T-helper 2 cell treated with Interferon-gamma antibody and Interleukin-4, amounts not matched to agents 5 μg/mL and 100 μg/mL, for 36 hours (primary cell): ENCODE measurements at regions not wholly inside any gene's neighbourhood (a gene's known extent, or its start where the extent isn't known, plus 50 kb on each side); places are given as distances from the start of the nearest gene placed in this dataset.

Experiments used
- DNase-seq: peaks from one replicate; pipeline ENCODE4 v3.0.0; 2021; ENCODE audit warnings: low spot score
- H3K27ac Mint-ChIP-seq: one replicate; pipeline ENCODE4 v1.8.0; 2021; ENCODE audit warnings: mild to moderate bottlenecking, mixed read lengths
- H3K27me3 Mint-ChIP-seq: one replicate; pipeline ENCODE4 v1.8.0; 2021; ENCODE audit warnings: low read depth, mixed read lengths
- H3K36me3 Mint-ChIP-seq: one replicate; pipeline ENCODE4 v1.8.0; 2021; ENCODE audit warnings: low read depth, mixed read lengths
- H3K4me1 Mint-ChIP-seq: one replicate; pipeline ENCODE4 v1.8.0; 2021; ENCODE audit warnings: low read depth, mixed read lengths
- H3K4me3 Mint-ChIP-seq: one replicate; pipeline ENCODE4 v1.8.0; 2022; ENCODE audit warnings: mild to moderate bottlenecking, moderate library complexity, mixed read lengths
- H3K9me3 Mint-ChIP-seq: one replicate; pipeline ENCODE4 v1.8.0; 2021; ENCODE audit warnings: mixed read lengths

DNA sequence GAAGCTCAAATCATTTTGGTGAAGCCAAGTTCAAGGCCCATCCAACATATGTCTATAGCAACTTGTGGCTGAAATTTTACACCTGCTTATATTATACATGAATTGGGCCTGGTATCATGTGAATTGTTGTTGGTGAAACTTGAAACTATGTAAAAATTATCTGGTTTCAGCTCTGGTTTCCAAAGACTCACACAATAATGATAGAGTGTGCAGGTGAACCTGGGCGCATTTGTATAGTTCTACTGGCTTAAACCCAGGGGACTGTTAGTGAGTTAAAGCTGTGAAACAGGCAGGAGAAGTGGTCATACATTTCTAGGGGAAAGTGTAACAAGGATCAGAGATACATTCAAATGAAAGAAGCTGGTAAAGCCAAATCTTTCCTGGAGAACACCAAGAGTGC, 627.3 kb downstream of the METTL15 start:
- H3K9me3 Mint-ChIP-seq = peaks cover 13% of the 10 kb centered on the region
- H3K4me3 Mint-ChIP-seq = no peak overlapping the region
- no peaks in the 10 kb centered on the region for H3K4me1 Mint-ChIP-seq
- DNase-seq = no peak
- no peaks in the 10 kb centered on the region for H3K36me3 Mint-ChIP-seq
- H3K27ac Mint-ChIP-seq = no peak overlapping the region
- H3K27me3 Mint-ChIP-seq = no peaks in the 10 kb centered on the region

DNA sequence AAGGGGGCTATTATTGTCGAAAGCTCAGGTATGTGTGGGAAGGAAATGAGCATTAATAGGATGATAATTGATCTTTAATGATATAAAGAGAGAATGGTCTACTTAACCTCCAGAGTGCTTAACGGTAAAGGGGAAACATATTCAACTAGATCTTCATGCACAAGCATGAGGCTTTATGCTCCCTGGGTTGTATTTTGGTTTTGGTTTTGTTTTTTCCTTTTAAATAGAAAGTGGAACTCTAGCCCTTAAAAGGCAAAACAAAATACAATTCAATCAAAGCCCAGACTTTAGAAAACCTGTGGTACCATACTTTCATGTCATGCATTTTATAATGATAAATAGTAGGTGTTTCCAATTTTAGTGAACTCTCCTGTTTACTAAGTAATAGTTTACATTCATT, 622.7 kb downstream of the METTL15 start:
- no peaks in the 10 kb centered on the region for H3K4me1 Mint-ChIP-seq

DNA sequence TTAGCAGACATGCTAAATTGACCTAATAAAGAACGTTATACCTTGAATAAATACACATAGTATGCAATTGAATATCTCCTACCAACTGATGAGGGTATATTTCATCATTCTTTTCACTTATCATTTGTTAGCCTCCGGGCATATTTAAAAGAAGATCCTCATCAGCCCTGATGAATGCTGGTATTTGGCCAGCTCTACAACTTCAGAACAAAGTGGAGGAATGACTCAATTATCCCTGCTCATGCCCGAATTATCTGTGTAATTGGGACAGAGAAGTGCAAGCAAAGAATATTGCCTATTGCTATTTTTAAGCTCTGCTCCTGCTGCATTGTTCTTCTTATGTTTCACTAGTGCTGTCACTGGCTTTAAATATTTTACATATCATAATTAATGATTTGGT, 622.1 kb downstream of the METTL15 start:
- Mint-ChIP-seq H3K4me1 (no peaks in the 10 kb centered on the region), H3K9me3 (peaks cover 28% of the 10 kb centered on the region), H3K27me3 (no peaks in the 10 kb centered on the region), H3K27ac (no peak overlapping the region), H3K4me3 (no peak overlapping the region), H3K36me3 (no peaks in the 10 kb centered on the region)
- no peak for DNase-seq

More for the DNA sequence above, 622.7 kb downstream of the METTL15 start:
- Mint-ChIP-seq H3K27me3 (no peaks in the 10 kb centered on the region), H3K27ac (no peak overlapping the region), H3K4me3 (no peak overlapping the region), H3K36me3 (no peaks in the 10 kb centered on the region), H3K9me3 (peaks cover 28% of the 10 kb centered on the region)
- DNase-seq = no peak

DNA sequence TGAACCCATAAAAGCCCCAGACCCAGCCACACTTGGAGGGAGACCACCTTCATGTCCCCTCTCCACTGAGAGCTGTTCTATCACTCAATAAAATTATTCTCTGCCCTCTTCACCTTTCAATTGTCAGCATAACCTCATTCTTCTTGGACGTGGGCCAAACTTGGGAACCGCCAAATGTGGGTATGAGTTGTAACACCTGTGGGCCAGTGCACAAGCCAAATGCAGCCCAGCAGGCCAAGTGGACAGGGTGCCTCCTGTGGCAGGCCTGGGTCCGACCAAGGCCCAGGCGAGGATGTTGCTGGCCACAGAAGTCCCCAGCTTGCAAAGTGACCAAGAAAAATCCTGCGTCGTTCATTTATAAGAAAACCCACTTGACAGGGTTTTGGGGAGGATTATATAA, 621.2 kb downstream of the METTL15 start:
- H3K27me3 Mint-ChIP-seq = no peaks in the 10 kb centered on the region
- no peak overlapping the region for H3K4me3 Mint-ChIP-seq
- H3K27ac Mint-ChIP-seq = no peak overlapping the region
- H3K36me3 Mint-ChIP-seq = no peaks in the 10 kb centered on the region
- peaks cover 25% of the 10 kb centered on the region for H3K9me3 Mint-ChIP-seq
- H3K4me1 Mint-ChIP-seq = no peaks in the 10 kb centered on the region
- no peak for DNase-seq

DNA sequence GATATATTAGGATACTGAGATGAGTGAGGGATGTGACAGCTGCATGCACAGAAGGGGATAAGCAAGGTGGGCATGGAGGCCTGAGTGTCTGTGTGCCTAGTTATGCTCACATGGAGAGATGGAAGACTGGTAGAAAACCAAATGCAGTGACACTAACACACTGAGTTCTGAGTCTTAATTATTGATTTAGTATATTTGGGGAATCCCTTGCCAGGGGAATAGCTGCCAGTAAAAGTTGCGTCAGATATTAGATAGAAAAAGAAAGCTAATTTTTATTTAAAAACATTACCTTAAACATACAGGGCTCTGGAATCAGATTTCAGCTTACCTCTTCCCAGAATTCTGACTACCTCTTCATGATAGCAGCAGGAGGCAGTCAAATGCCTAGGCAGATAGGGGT, 620.5 kb downstream of the METTL15 start:
- Mint-ChIP-seq H3K27me3 (no peaks in the 10 kb centered on the region), H3K9me3 (peaks cover 21% of the 10 kb centered on the region), H3K4me1 (no peaks in the 10 kb centered on the region), H3K27ac (no peak overlapping the region), H3K4me3 (no peak overlapping the region), H3K36me3 (no peaks in the 10 kb centered on the region)
- DNase-seq = no peak

DNA sequence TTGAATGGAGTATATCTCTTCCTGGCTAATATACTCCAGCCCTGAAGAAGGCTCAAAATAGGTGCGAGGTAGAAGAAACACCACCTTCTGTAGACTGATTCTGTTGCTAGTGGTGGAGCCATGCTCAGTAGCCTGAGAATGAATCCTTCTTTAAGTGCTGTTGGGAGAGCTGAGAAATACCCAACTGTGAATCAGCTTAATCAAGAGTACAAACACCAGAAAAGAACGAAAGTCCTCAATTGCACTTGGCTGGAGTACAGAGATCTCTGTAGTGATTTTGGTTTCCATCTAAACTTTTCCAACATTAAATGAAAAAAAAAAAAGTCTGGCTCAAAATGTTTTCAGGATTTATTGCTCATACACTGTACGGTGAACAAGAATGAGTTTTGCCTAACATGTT, 619.1 kb downstream of the METTL15 start:
- H3K4me3 Mint-ChIP-seq = no peak overlapping the region
- no peak for DNase-seq
- no peaks in the 10 kb centered on the region for H3K4me1 Mint-ChIP-seq
- peaks cover 15% of the 10 kb centered on the region for H3K9me3 Mint-ChIP-seq
- no peak overlapping the region for H3K27ac Mint-ChIP-seq
- no peaks in the 10 kb centered on the region for H3K36me3 Mint-ChIP-seq
- no peaks in the 10 kb centered on the region for H3K27me3 Mint-ChIP-seq

DNA sequence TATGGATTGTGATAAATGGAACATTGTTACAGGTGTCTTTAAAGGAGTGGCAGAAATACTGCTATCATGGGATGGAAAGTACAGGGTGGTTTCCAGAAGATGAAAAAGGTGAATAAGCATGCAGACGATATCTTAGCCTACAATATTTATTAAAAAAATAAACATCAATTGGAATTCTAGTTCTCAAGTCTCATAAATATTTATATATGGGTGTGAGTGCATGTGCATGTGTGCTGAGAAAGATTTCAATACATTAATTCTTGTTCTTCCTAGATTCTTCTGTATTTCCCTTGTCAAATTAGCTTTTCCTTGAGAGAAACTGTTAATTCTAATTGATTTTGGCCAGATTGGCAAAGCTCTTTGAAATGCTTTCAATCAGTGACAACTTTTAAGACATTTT, 618.2 kb downstream of the METTL15 start:
- H3K36me3 Mint-ChIP-seq = no peaks in the 10 kb centered on the region
- H3K27ac Mint-ChIP-seq = no peak overlapping the region
- no peak overlapping the region for H3K4me3 Mint-ChIP-seq
- no peaks in the 10 kb centered on the region for H3K27me3 Mint-ChIP-seq
- peaks cover 15% of the 10 kb centered on the region for H3K9me3 Mint-ChIP-seq
- DNase-seq = no peak
- no peaks in the 10 kb centered on the region for H3K4me1 Mint-ChIP-seq

DNA sequence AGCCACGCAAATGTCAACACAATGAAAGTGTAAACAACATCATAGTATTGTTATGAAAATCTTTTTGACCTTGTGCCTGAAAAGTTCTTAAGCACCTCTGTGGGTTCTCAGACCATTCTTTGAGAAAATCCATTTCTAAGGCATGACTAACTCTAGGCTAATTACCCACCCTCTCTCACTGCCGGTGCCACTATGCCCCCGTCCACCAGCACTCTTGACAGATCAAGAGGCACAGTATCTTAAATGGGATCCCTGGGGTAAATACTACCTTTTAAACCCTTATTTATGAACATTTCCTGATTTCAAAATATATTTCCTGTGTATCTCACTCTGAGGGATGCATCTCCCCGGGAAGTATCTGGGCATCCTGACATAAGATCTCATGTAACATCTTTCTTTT, 607.5 kb downstream of the METTL15 start:
- no peaks in the 10 kb centered on the region for H3K4me1 Mint-ChIP-seq
- no peaks in the 10 kb centered on the region for H3K27me3 Mint-ChIP-seq
- H3K27ac Mint-ChIP-seq = no peak overlapping the region
- no peak overlapping the region for H3K4me3 Mint-ChIP-seq
- no peak for DNase-seq
- H3K36me3 Mint-ChIP-seq = no peaks in the 10 kb centered on the region
- no peaks in the 10 kb centered on the region for H3K9me3 Mint-ChIP-seq

DNA sequence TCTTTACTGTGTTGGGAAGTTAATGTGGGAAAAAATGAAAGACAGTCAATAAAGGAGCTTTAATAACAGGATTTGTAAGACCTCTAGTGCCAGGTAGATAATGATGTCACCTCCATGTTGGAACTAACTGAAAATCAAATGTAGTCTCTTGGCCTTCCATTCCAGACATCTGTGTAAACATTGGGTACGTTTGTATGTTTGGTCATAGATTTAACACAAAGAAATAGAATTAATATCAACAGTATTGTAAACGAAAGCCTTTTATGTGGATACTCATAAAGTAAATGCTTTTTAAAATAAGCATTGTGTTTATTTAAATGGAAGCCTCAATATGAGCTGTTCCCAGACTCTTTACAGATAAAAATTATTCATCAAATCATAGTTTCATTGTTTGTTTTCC, 605.7 kb downstream of the METTL15 start:
- Mint-ChIP-seq H3K27ac (no peak overlapping the region), H3K36me3 (no peaks in the 10 kb centered on the region), H3K9me3 (no peaks in the 10 kb centered on the region), H3K4me3 (no peak overlapping the region), H3K27me3 (no peaks in the 10 kb centered on the region), H3K4me1 (no peaks in the 10 kb centered on the region)
- no peak for DNase-seq

DNA sequence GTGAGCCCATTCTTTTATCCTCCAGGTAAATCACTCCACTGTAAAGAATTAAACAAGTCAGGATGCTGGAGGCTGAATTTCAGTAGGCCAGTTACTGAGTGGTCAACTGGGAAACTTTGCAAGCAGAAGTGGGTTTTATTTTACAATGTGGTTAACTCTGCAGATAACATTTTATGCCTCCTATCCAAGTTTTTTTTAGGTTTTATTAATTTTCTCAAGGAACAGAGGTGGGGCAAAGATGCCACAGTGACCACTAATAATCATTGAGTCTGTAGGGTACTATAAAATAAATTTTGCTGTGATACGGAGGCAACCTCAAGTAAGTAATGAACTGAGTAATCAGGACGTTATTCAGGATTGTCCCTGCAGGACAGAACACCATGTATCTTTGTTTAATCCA, 599.9 kb downstream of the METTL15 start:
- Mint-ChIP-seq H3K9me3 (peaks cover 3% of the 10 kb centered on the region), H3K4me3 (no peak overlapping the region), H3K36me3 (no peaks in the 10 kb centered on the region), H3K4me1 (no peaks in the 10 kb centered on the region), H3K27ac (no peak overlapping the region), H3K27me3 (no peaks in the 10 kb centered on the region)
- DNase-seq = no peak

DNA sequence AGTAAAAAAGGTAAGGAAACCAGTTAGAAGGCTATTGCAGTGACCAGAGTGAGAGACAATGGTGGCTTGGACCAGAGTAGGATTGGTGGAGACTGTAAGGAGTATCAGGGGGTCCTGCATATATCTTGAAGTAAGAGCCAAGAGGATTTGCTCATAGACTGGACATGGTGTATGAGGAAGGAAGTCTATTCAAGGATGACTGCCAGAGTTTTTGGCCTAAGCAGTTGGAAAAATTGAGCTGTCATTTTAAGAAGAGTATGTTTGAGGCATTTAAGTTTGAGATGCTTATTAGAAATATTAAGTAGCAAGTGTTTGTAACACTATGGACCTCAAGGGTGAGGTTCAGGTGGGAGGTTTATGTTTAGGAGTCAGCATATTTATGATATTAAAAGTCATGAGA, 596.6 kb downstream of the METTL15 start:
- Mint-ChIP-seq H3K4me1 (no peaks in the 10 kb centered on the region), H3K27ac (no peak overlapping the region), H3K27me3 (no peaks in the 10 kb centered on the region), H3K9me3 (peaks cover 3% of the 10 kb centered on the region), H3K36me3 (no peaks in the 10 kb centered on the region), H3K4me3 (no peak overlapping the region)
- no peak for DNase-seq

DNA sequence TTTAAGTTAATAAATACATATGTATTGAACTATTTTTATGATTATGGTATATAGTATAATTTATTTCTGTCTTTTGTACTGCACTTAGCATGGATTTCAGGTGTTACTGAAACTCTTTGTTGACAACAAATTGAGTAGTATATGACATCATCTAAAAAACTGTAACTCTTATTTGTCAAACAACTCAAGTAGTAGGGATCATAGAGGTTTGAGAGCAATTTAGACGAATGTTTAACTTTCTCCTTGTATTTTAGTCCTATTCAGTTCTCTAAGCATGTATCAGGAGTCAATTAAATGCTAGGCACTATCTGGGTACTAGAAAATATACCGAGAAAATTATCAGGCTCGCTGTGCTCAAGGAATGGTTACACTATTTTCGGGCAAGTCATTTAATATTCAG, 595.2 kb downstream of the METTL15 start:
- no peaks in the 10 kb centered on the region for H3K27me3 Mint-ChIP-seq
- no peak overlapping the region for H3K4me3 Mint-ChIP-seq
- H3K4me1 Mint-ChIP-seq = no peaks in the 10 kb centered on the region
- no peaks in the 10 kb centered on the region for H3K36me3 Mint-ChIP-seq
- peaks cover 3% of the 10 kb centered on the region for H3K9me3 Mint-ChIP-seq
- no peak overlapping the region for H3K27ac Mint-ChIP-seq
- no peak for DNase-seq

DNA sequence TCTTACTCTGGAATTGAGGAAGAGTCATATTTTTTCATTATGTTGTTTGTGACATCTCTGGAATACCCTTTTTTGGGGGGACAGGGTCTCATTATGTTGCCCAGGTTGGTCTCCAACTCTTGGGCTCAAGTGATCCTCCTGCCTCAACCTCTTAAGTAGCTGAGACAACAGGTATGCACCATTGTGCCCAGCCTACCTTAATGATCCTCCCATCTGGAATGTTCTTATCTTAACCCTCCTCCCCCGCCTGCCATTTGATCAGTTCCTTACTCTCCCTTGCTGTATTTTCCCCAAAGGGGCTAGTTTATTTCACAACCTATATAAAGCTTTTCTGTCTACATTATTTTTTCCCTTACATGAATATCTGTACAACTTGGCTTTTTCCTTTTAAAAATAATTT, 594.7 kb downstream of the METTL15 start:
- Mint-ChIP-seq H3K36me3 (no peaks in the 10 kb centered on the region), H3K27me3 (no peaks in the 10 kb centered on the region), H3K9me3 (peaks cover 3% of the 10 kb centered on the region), H3K4me3 (no peak overlapping the region), H3K4me1 (no peaks in the 10 kb centered on the region), H3K27ac (no peak overlapping the region)
- no peak for DNase-seq

DNA sequence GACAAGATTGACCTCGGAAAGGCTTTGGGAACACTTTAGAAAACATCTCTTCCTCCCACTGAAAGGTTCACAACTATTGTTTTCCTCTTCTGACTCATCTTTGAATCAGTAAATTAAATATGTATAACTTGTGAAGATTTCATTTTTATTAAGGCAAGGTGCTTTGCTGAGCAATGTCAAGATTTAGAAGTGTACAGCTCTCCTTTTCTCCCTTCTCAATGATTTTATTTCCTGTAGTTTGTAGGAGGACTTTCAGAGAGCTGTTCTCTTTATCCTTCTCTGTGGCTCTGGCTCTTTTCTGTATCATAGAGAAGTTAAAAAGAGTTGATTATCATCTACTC, 594.2 kb downstream of the METTL15 start:
- Mint-ChIP-seq H3K9me3 (peaks cover 3% of the 10 kb centered on the region), H3K4me1 (no peaks in the 10 kb centered on the region)

DNA sequence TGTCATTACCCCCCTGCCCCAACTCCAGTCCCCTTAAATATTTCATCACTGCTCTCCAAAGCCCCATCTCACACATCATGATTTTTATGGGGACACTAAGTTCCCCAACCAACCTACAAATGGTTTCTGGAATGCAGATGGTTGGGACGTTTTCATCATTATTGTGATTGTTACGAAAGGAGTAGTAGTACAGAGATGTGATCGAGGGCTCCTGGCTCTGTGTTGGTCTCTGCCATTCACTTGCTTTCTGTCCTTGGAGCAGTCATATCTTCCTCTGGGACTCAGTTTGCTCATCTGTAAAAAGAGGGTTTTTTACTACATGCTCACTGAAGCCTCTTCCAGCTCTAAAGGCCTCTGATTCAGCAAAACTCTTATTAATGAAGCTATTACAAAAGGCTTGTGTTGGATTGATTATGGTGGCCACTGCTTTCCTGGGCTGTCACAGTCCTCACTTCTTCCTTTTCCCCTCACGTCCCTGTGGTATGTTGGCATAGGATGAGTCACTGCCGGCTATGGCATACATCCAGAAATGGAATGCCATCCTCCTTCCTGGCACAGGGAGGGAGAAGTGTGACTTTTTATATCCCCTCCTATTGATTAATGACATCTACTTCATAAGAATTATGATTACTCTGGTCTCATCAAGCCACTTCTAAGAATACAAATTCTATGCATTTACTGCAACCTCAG, 593.7 kb downstream of the METTL15 start:
- no peak overlapping the region for H3K4me3 Mint-ChIP-seq
- DNase-seq = no peak
- no peak overlapping the region for H3K27ac Mint-ChIP-seq
- no peaks in the 10 kb centered on the region for H3K36me3 Mint-ChIP-seq
- no peaks in the 10 kb centered on the region for H3K4me1 Mint-ChIP-seq
- no peaks in the 10 kb centered on the region for H3K27me3 Mint-ChIP-seq
- peaks cover 3% of the 10 kb centered on the region for H3K9me3 Mint-ChIP-seq

More for the DNA sequence above, 594.2 kb downstream of the METTL15 start:
- Mint-ChIP-seq H3K27ac (no peak overlapping the region), H3K4me3 (no peak overlapping the region), H3K27me3 (no peaks in the 10 kb centered on the region), H3K36me3 (no peaks in the 10 kb centered on the region)
- DNase-seq = no peak
